GM21825 (cell line): ENCODE measurements at regions not wholly inside any gene's neighbourhood (a gene's known extent, or its start where the extent isn't known, plus 50 kb on each side); places are given as distances from the start of the nearest gene placed in this dataset.

Experiments
- ATAC-seq: cut with Tn5 transposase; IDR thresholded peaks from one replicate; pipeline ENCODE4 v1.9.1; 2021; ENCODE audit warnings: mild to moderate bottlenecking, moderate library complexity; ENCODE audit not compliant: unreplicated experiment

GRCh38 chr12:85669911-85670310 lies 166.3 kb downstream of the RASSF9 start:
- ATAC-seq: no peak

- ATAC-seq: no peak
These were observed 163.8 kb downstream of the RASSF9 start for GRCh38 chr12:85672436-85672835.

GRCh38 chr12:85673921-85674420 lies 162.2 kb downstream of the RASSF9 start:
- no peak for ATAC-seq

- ATAC-seq: no peak
These were observed 159.1 kb downstream of the RASSF9 start for GRCh38 chr12:85676816-85677749.

GRCh38 chr12:85679296-85679695 lies 156.9 kb downstream of the RASSF9 start:
- ATAC-seq: no peak

GRCh38 chr12:85680881-85681280 lies 155.3 kb downstream of the RASSF9 start:
- no peak for ATAC-seq

- no peak for ATAC-seq
These were observed 154.9 kb downstream of the RASSF9 start for GRCh38 chr12:85681333-85681732.

- ATAC-seq: no peak
These were observed 153.2 kb downstream of the RASSF9 start for GRCh38 chr12:85683051-85683450.

GRCh38 chr12:85688837-85689236 lies 147.4 kb downstream of the RASSF9 start:
- no peak for ATAC-seq

- no peak for ATAC-seq
These were observed 146.1 kb downstream of the RASSF9 start for GRCh38 chr12:85690146-85690545.

- ATAC-seq: no peak
These were observed 143.0 kb downstream of the RASSF9 start for GRCh38 chr12:85693093-85693665.

GRCh38 chr12:85695097-85695715 lies 141.0 kb downstream of the RASSF9 start:
- ATAC-seq: no peak

GRCh38 chr12:85697003-85697402 lies 139.2 kb downstream of the RASSF9 start:
- ATAC-seq: no peak

GRCh38 chr12:85698937-85699336 lies 137.3 kb downstream of the RASSF9 start:
- ATAC-seq: no peak

- no peak for ATAC-seq
These were observed 127.4 kb downstream of the RASSF9 start for GRCh38 chr12:85708775-85709174.

- no peak for ATAC-seq
These were observed 124.3 kb downstream of the RASSF9 start for GRCh38 chr12:85711735-85712390.

- ATAC-seq: no peak
These were observed 122.8 kb downstream of the RASSF9 start for GRCh38 chr12:85713373-85713772.

- ATAC-seq: no peak
These were observed 121.8 kb downstream of the RASSF9 start for GRCh38 chr12:85714425-85714824.

GRCh38 chr12:85720308-85721033 lies 115.7 kb downstream of the RASSF9 start:
- ATAC-seq: no peak

GRCh38 chr12:85725991-85726390 lies 110.2 kb downstream of the RASSF9 start:
- no peak for ATAC-seq
